Fibroblast of lung (primary cell): ENCODE measurements at regions not wholly inside any gene's neighbourhood (a gene's known extent, or its start where the extent isn't known, plus 50 kb on each side); places are given as distances from the start of the nearest gene placed in this dataset.

Experiments used
- CTCF ChIP-seq, 2 donors: IDR thresholded peaks in 1 of 2; conservative IDR thresholded peaks in 1 of 2; 1 replicate in 1 of 2; 2 replicates in 1 of 2; pipeline ENCODE4 v1.5.1; 2011 to 2012; ENCODE audit warnings: low read length in 2 of 2, control low read depth in 1 of 2, inconsistent platforms in 1 of 2, low read depth in 1 of 2, mild to moderate bottlenecking in 1 of 2
- EZH2 ChIP-seq: IDR thresholded peaks from 2 replicates; pipeline ENCODE4 v1.5.1; 2012; ENCODE audit warnings: low read length, control low read depth, mild to moderate bottlenecking; ENCODE audit errors: missing control alignments

- no peak for TF ChIP-seq CTCF (conservative IDR thresholded peaks at IDR 0.05 in 1 of 2, IDR thresholded peaks at IDR 0.05 in 1 of 2; ENCODE audit: low read depth in 1 of 2, low read length in 2 of 2)
- no peak for TF ChIP-seq EZH2
Measured at GRCh38 chr14:23751616-23752015, 115.5 kb downstream of the DHRS2 start.
